ENCODE measurements at regions not wholly inside any gene's neighbourhood (a gene's known extent, or its start where the extent isn't known, plus 50 kb on each side); places are given as distances from the start of the nearest gene placed in this dataset.

DNA sequence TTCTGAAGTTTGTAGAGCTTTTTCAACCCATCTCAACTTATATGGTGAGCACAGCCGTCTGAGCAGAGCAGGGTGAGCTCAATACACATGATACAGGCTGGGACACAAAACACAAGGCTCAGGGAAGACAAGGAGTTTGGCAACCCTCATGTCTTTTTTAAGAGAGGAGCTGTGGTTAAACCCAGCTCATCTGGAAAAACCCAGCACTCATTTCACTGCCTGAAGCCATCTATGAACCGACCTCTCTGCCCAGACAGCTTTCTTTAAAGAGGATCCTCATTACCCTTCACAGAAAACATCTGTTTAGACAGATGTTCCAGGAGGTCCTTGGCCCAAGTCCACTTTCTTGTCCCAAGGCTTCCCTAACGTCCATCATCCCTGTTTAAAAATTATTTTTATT, 170.0 kb upstream of the TSHZ3 start:
- Mint-ChIP-seq H3K4me1 (no peaks in the 10 kb centered on the region), H3K4me3 (no peak overlapping the region), H3K36me3 (no peaks in the 10 kb centered on the region), H3K27me3 (no peaks in the 10 kb centered on the region), H3K9me3 (peaks cover 7% of the 10 kb centered on the region), H3K27ac (no peak overlapping the region)
- no peak for DNase-seq
- CTCF ChIA-PET, result interaction anchor here (1.4 kb wide), 1 partner anchor 9 kb away, joined by 3 read pairs; no protein-coding TSS in a partner anchor

DNA sequence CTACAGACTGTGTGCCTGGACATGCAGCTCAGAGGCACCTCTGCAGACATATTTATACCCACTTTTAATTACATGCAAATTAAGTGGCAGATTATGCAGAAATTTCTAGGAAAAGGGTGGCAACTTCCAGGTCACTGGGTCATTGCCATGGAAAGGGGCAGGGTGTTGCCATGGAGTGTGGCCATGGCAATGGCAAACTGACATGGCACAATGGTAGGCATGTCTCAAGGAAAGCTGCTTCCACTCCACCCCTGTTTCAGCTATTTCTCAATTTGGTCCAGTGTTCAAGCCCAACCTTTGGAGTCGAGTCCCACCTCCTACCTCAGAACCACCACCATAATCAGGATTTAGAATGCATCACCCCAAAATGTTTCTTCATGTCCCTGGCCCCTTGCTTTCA, 170.7 kb upstream of the TSHZ3 start:
- CTCF ChIA-PET, result interaction anchor here (1.4 kb wide), 1 partner anchor 8 kb away, joined by 3 read pairs; no protein-coding TSS in a partner anchor
- Mint-ChIP-seq H3K9me3 (peaks cover 7% of the 10 kb centered on the region), H3K27me3 (no peaks in the 10 kb centered on the region), H3K4me3 (no peak overlapping the region), H3K4me1 (no peaks in the 10 kb centered on the region), H3K36me3 (no peaks in the 10 kb centered on the region), H3K27ac (no peak overlapping the region)
- no peak for DNase-seq

DNA sequence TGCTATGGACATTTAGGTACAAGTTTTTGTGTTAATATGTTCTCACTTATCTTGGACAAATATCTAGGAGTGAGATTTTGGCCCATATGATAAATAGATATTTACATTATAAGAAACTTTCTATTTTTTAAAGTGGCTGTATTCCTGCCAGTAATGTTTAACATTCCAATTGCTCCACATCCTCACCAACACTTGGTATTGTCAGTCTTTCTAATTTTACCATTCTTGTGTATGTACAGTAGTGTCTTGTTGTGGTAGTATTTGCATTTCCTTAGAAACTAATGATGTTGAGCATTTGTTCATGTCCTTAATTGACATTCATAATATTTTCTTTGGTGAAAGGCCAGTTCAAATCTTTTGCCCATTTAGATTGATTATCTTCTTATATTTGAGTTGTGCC, 171.4 kb upstream of the TSHZ3 start:
- Mint-ChIP-seq H3K9me3 (peaks cover 10% of the 10 kb centered on the region), H3K27me3 (no peaks in the 10 kb centered on the region), H3K36me3 (no peaks in the 10 kb centered on the region), H3K4me3 (no peak overlapping the region), H3K4me1 (no peaks in the 10 kb centered on the region), H3K27ac (no peak overlapping the region)
- DNase-seq, result no peak
- CTCF ChIA-PET, result no interaction called here

- Mint-ChIP-seq H3K4me3 (no peak overlapping the region), H3K36me3 (no peaks in the 10 kb centered on the region), H3K27ac (no peak overlapping the region), H3K4me1 (no peaks in the 10 kb centered on the region), H3K9me3 (peaks cover 10% of the 10 kb centered on the region), H3K27me3 (no peaks in the 10 kb centered on the region)
- no peak for DNase-seq
- CTCF ChIA-PET, result no interaction called here
These were observed 176.4 kb upstream of the TSHZ3 start for GRCh38 chr19:31525610-31526147.

DNA sequence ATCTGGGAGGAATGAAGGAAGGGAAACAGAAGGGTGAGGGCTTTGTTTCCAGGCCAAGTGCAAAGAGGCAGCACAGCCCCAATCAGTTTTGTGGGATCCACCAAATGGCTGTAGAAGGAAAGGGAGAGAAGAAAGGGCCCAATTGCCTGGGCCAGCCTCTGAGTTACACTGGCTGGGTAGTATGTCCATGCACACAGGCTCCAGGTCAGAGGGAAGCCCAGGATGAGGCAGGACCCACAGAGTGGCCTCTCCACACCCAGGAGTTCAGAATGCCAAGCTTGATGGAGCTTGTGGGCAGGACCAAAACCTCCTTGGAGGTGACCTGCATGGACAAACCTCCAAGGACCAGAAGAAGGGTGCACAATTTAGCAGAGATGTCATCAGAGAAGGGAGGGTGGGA, 178.2 kb upstream of the TSHZ3 start:
- CTCF ChIA-PET, result no interaction called here
- H3K9me3 Mint-ChIP-seq, result peaks cover 10% of the 10 kb centered on the region

DNA sequence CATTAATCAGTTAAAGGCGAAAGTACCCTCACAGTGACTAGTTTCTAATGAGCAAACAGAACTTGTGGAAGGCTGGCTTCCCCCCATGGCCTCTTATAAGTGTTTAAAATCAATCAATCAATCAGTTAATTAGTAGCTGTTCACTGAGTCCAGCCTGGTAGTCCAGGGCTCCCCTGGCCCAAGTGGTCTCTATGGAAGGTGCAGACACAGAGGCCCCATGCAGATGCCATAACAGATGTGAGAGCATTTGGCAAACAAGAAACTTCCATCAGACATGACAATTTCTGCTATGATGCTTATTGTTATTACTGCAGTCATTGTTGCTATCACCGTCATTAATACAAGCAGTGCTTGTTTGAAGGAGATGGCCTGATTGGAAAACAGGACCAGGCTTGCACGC, 179.0 kb upstream of the TSHZ3 start:
- Mint-ChIP-seq H3K4me3 (no peak overlapping the region), H3K27ac (no peak overlapping the region), H3K36me3 (no peaks in the 10 kb centered on the region), H3K4me1 (no peaks in the 10 kb centered on the region), H3K27me3 (no peaks in the 10 kb centered on the region), H3K9me3 (peaks cover 10% of the 10 kb centered on the region)
- no peak for DNase-seq
- CTCF ChIA-PET, result interaction anchor here (0.8 kb wide), 1 partner anchor 9 kb away, joined by 3 read pairs; no protein-coding TSS in a partner anchor

More for the DNA sequence above, 178.2 kb upstream of the TSHZ3 start:
- no peak overlapping the region for H3K4me3 Mint-ChIP-seq
- H3K27ac Mint-ChIP-seq, result no peak overlapping the region
- H3K4me1 Mint-ChIP-seq, result no peaks in the 10 kb centered on the region
- H3K36me3 Mint-ChIP-seq, result no peaks in the 10 kb centered on the region
- DNase-seq, result no peak
- no peaks in the 10 kb centered on the region for H3K27me3 Mint-ChIP-seq

DNA sequence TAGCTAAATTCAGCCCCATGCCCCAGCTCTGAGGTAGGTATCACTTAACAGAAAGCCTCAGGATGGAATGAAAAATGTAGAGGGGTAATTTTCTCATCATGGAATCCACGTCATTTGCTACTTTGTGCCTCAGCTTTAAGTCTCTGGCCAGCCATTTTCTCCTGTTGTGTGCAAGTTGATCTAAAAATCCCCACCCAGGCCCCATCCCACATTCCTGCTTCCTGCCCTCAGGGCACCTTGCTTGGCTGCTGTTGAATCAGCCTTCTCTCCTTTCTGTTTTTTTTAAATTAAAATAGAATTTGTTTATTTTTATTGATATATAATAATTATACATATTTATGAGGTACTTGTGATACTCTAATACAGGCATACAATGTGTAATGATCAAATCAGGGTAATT, 179.9 kb upstream of the TSHZ3 start:
- no peak for DNase-seq
- no peak overlapping the region for H3K27ac Mint-ChIP-seq
- H3K27me3 Mint-ChIP-seq, result no peaks in the 10 kb centered on the region
- CTCF ChIA-PET, result no interaction called here
- no peak overlapping the region for H3K4me3 Mint-ChIP-seq
- peaks cover 10% of the 10 kb centered on the region for H3K9me3 Mint-ChIP-seq
- H3K36me3 Mint-ChIP-seq, result no peaks in the 10 kb centered on the region
- no peaks in the 10 kb centered on the region for H3K4me1 Mint-ChIP-seq

GRCh38 chr19:31530781-31531180, 181.5 kb upstream of the TSHZ3 start:
- H3K27ac Mint-ChIP-seq, result no peak overlapping the region
- no peaks in the 10 kb centered on the region for H3K4me1 Mint-ChIP-seq
- H3K36me3 Mint-ChIP-seq, result no peaks in the 10 kb centered on the region
- DNase-seq, result no peak
- H3K4me3 Mint-ChIP-seq, result no peak overlapping the region
- peaks cover 6% of the 10 kb centered on the region for H3K9me3 Mint-ChIP-seq
- H3K27me3 Mint-ChIP-seq, result no peaks in the 10 kb centered on the region
- CTCF ChIA-PET, result no interaction called here

GRCh38 chr19:31531326-31531725, 182.1 kb upstream of the TSHZ3 start:
- H3K27ac Mint-ChIP-seq, result no peak overlapping the region
- H3K9me3 Mint-ChIP-seq, result peaks cover 4% of the 10 kb centered on the region
- no peak for DNase-seq
- H3K4me3 Mint-ChIP-seq, result no peak overlapping the region
- no peaks in the 10 kb centered on the region for H3K27me3 Mint-ChIP-seq
- no peaks in the 10 kb centered on the region for H3K36me3 Mint-ChIP-seq
- CTCF ChIA-PET, result no interaction called here
- H3K4me1 Mint-ChIP-seq, result no peaks in the 10 kb centered on the region

GRCh38 chr19:31532034-31532433, 182.8 kb upstream of the TSHZ3 start:
- H3K36me3 Mint-ChIP-seq, result no peaks in the 10 kb centered on the region
- no peaks in the 10 kb centered on the region for H3K27me3 Mint-ChIP-seq
- H3K4me3 Mint-ChIP-seq, result no peak overlapping the region
- no peaks in the 10 kb centered on the region for H3K4me1 Mint-ChIP-seq
- DNase-seq, result no peak
- CTCF ChIA-PET, result no interaction called here
- no peak overlapping the region for H3K27ac Mint-ChIP-seq
- peaks cover 5% of the 10 kb centered on the region for H3K9me3 Mint-ChIP-seq

DNA sequence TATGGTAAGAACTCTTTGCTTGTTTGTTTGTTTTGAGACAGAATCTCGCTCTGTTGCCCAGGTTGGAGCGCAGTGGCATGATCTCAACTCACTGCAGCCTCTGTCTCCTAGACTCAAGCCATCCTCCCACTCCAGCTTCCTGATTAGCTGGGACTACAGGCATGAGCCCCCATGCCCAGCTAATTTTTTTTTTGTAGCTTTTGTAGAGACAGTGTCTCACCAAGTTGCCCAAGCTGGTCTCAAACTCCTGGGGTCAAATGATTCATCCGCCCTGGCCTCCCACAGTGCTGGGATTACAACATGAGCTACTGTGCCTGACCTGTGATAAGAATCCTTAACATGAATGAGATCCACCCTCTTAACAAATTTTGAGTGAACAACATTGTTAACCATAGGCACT, 183.9 kb upstream of the TSHZ3 start:
- peaks cover 5% of the 10 kb centered on the region for H3K9me3 Mint-ChIP-seq
- no peaks in the 10 kb centered on the region for H3K27me3 Mint-ChIP-seq
- no peak overlapping the region for H3K4me3 Mint-ChIP-seq
- no peak for DNase-seq
- no peak overlapping the region for H3K27ac Mint-ChIP-seq
- no peaks in the 10 kb centered on the region for H3K36me3 Mint-ChIP-seq
- no peaks in the 10 kb centered on the region for H3K4me1 Mint-ChIP-seq
- CTCF ChIA-PET, result no interaction called here

- Mint-ChIP-seq H3K36me3 (no peaks in the 10 kb centered on the region), H3K27ac (no peak overlapping the region), H3K4me3 (no peak overlapping the region), H3K27me3 (no peaks in the 10 kb centered on the region), H3K9me3 (peaks cover 4% of the 10 kb centered on the region), H3K4me1 (no peaks in the 10 kb centered on the region)
- no peak for DNase-seq
- CTCF ChIA-PET, result no interaction called here
These were observed 185.0 kb upstream of the TSHZ3 start for GRCh38 chr19:31534231-31534630.

DNA sequence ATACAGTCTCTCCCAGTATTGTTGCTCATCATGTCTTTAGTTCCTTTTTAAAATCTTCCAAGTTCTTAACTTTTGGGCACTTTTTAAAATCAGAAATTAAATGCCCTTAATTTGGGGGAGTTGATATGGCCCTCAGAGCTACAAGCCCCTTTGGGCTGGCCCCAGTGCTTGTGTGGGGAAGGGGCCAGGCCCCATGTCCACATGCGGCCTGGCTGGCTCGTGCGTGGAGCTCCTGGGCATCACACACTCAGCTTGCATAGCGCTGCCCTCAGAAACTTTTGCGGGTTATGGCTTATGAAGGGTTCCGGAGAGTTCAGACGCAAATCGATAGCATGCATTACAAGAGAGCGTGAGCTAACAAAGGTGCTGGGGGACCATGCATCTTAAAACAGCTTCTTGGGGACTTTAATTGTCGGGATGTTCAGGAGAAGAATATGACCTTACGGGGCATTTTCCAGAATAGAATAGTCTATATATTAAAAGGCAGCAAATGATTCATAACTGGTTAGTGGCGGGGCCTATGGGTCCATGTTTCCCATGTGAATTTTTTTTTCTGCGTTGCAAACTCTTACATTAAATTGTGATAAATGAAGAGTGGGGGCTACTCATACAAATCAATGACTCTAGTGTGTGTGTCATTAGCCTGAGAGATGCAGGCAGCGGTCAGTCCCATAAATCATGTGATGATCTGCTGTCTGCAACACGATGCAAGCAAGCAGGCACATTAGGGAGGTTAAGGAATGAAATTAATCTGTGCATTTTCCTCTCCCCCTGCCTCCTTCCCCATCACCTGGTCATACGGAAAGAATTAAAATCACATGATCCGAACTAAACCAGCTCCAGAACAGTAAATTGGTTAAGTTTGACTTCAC, 185.8 kb upstream of the TSHZ3 start:
- Mint-ChIP-seq H3K27me3 (no peaks in the 10 kb centered on the region), H3K4me1 (no peaks in the 10 kb centered on the region), H3K36me3 (no peaks in the 10 kb centered on the region), H3K4me3 (no peak overlapping the region), H3K27ac (no peak overlapping the region), H3K9me3 (peaks cover 4% of the 10 kb centered on the region)
- CTCF ChIA-PET, result no interaction called here
- DNase-seq, result no peak

DNA sequence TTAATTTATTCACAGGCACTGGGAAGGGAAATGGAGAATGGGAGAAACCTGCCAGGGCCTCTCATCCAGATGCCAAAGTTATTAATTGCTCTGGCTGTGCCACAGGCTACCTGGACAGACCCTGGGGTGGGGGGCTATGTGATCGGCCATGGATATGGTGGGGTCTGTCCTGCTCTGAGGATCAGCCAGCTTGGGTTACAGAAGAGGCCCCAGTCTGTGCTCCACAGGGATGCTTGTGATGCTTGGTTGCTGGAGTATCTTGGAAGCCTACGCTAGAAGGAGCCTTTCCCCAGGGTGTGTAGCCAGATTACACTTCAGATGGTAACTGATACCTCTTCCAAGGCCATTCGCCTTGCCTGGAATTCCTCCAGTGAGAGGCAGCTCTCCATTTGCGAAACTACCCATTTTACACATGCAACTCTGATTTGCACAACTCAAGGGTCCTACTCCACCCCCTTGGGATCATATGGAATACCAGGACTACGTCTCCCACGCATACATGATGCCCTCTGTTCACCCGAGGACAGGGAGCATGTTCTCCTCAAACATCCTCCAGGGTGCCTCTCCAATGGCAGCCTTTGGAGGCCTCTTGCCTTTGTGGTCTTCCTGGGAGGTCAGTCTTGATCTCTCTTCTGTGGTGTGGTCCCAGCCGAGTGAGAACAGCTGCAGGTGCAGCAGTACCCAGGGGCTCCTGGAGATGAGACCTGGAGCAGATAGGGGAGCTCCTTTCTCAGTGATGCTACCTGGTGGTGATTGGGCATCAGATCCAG, 186.6 kb upstream of the TSHZ3 start:
- DNase-seq, result no peak
- H3K4me3 Mint-ChIP-seq, result no peak overlapping the region
- H3K4me1 Mint-ChIP-seq, result no peaks in the 10 kb centered on the region
- CTCF ChIA-PET, result no interaction called here
- no peaks in the 10 kb centered on the region for H3K27me3 Mint-ChIP-seq
- no peaks in the 10 kb centered on the region for H3K36me3 Mint-ChIP-seq
- H3K9me3 Mint-ChIP-seq, result peaks cover 4% of the 10 kb centered on the region
- no peak overlapping the region for H3K27ac Mint-ChIP-seq

GRCh38 chr19:31537136-31537535, 187.9 kb upstream of the TSHZ3 start:
- CTCF ChIA-PET, result no interaction called here
- Mint-ChIP-seq H3K36me3 (no peaks in the 10 kb centered on the region), H3K27me3 (no peaks in the 10 kb centered on the region), H3K4me3 (no peak overlapping the region), H3K27ac (no peak overlapping the region), H3K9me3 (peaks cover 4% of the 10 kb centered on the region), H3K4me1 (no peaks in the 10 kb centered on the region)
- DNase-seq, result no peak
